ENCODE measurements at regions not wholly inside any gene's neighbourhood (a gene's known extent, or its start where the extent isn't known, plus 50 kb on each side); places are given as distances from the start of the nearest gene placed in this dataset.

- H3K27ac ChIP-seq (ENCODE audit: insufficient read depth, low read length), result no peak overlapping the region
- no peaks in the 10 kb centered on the region for H4K20me1 ChIP-seq (ENCODE audit: control insufficient read depth, extremely low read depth, insufficient read depth, low read length)
- H3K9ac ChIP-seq (ENCODE audit: insufficient read depth, low read length), result no peak overlapping the region
- H3K4me3 ChIP-seq (replicated peaks in 1 of 4; ENCODE audit: control extremely low read depth in 1 of 4, insufficient read depth in 1 of 4, low read depth in 3 of 4, low read length in 4 of 4), result no peak overlapping the region
- no peaks in the 10 kb centered on the region for H3K4me1 ChIP-seq (ENCODE audit: control insufficient read depth, extremely low read depth, insufficient read depth, low read length)
- no peaks in the 10 kb centered on the region for H3K27me3 ChIP-seq (ENCODE audit: control insufficient read depth, insufficient read depth, low read length)
- no peaks in the 10 kb centered on the region for H3K79me2 ChIP-seq (ENCODE audit: control insufficient read depth, insufficient read depth, low read length)
- H3K36me3 ChIP-seq (ENCODE audit: control insufficient read depth, insufficient read depth, low read length), result no peaks in the 10 kb centered on the region
- TF ChIP-seq, protein P1, sequence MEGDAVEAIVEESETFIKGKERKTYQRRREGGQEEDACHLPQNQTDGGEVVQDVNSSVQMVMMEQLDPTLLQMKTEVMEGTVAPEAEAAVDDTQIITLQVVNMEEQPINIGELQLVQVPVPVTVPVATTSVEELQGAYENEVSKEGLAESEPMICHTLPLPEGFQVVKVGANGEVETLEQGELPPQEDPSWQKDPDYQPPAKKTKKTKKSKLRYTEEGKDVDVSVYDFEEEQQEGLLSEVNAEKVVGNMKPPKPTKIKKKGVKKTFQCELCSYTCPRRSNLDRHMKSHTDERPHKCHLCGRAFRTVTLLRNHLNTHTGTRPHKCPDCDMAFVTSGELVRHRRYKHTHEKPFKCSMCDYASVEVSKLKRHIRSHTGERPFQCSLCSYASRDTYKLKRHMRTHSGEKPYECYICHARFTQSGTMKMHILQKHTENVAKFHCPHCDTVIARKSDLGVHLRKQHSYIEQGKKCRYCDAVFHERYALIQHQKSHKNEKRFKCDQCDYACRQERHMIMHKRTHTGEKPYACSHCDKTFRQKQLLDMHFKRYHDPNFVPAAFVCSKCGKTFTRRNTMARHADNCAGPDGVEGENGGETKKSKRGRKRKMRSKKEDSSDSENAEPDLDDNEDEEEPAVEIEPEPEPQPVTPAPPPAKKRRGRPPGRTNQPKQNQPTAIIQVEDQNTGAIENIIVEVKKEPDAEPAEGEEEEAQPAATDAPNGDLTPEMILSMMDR (conservative IDR thresholded peaks at IDR 0.05 in 1 of 2, IDR thresholded peaks at IDR 0.05 in 1 of 2; ENCODE audit: low read depth in 1 of 2, low read length in 2 of 2), result no peak
- TF ChIP-seq EZH2 (IDR thresholded peaks at IDR 0.05; ENCODE audit: low read length, missing control alignments), result no peak
- no peak overlapping the region for H2AFZ ChIP-seq (ENCODE audit: low read length)
- no peak overlapping the region for H3K4me2 ChIP-seq (ENCODE audit: extremely low read depth, insufficient read depth, low read length)
- DNase-seq (ENCODE audit: low read depth in 2 of 2), result no peak
- H3K9me3 ChIP-seq (ENCODE audit: control insufficient read depth, insufficient read depth, low read depth, low read length), result no peaks in the 10 kb centered on the region
Observed at GRCh38 chr2:41169744-41170143, 717.9 kb upstream of the SLC8A1 start.

DNA sequence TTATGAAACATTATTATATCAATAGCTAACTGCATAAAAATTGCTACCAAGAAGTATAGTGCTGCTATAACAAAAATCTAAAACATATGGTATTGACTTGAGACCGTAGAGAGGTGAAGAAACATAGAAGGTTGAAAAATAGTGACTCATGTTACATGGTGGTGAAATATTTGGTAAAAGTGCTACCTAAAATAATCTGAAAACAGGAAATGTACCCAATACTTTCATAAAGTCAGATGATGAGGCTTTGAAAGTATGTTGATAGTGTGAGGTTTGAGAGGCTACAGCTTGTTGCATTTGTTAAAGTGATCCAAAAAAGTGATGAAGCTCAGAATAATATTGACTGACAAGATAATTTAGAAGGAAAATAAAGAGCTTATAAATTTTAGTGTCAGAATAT lies 718.7 kb upstream of the SLC8A1 start:
- Histone ChIP-seq H3K4me3 (replicated peaks in 1 of 4; ENCODE audit: control extremely low read depth in 1 of 4, insufficient read depth in 1 of 4, low read depth in 3 of 4, low read length in 4 of 4) (no peak overlapping the region), H3K4me1 (ENCODE audit: control insufficient read depth, extremely low read depth, insufficient read depth, low read length) (no peaks in the 10 kb centered on the region), H3K27ac (ENCODE audit: insufficient read depth, low read length) (no peak overlapping the region), H3K79me2 (ENCODE audit: control insufficient read depth, insufficient read depth, low read length) (no peaks in the 10 kb centered on the region), H3K4me2 (ENCODE audit: extremely low read depth, insufficient read depth, low read length) (no peak overlapping the region), H4K20me1 (ENCODE audit: control insufficient read depth, extremely low read depth, insufficient read depth, low read length) (no peaks in the 10 kb centered on the region), H3K27me3 (ENCODE audit: control insufficient read depth, insufficient read depth, low read length) (no peaks in the 10 kb centered on the region), H3K36me3 (ENCODE audit: control insufficient read depth, insufficient read depth, low read length) (no peaks in the 10 kb centered on the region), H3K9ac (ENCODE audit: insufficient read depth, low read length) (no peak overlapping the region), H3K9me3 (ENCODE audit: control insufficient read depth, insufficient read depth, low read depth, low read length) (no peaks in the 10 kb centered on the region), H2AFZ (ENCODE audit: low read length) (no peak overlapping the region)
- TF ChIP-seq, protein P1 (conservative IDR thresholded peaks at IDR 0.05 in 1 of 2, IDR thresholded peaks at IDR 0.05 in 1 of 2; ENCODE audit: low read depth in 1 of 2, low read length in 2 of 2), result no peak
- TF ChIP-seq EZH2 (IDR thresholded peaks at IDR 0.05; ENCODE audit: low read length, missing control alignments), result no peak
- no peak for DNase-seq (ENCODE audit: low read depth in 2 of 2)

DNA sequence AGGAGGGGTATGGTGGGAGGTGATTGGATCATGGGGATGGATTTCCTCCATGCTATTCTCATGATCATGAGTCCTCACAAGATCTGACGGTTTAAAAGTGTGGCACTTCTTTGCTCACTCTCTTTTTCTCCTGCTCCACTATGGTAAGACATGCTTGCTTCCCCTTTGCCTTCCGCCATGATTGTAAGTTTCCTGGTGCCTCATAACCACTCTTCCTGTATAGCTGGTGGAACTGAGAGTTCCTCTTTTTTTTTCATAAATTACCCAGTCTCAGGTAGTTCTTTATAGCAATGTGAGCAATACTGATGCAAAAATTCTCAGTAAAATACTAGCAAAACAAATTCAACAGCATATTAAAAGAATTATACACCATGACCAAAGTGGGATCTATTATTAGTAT lies 728.5 kb upstream of the SLC8A1 start:
- Histone ChIP-seq H3K9ac (ENCODE audit: insufficient read depth, low read length) (no peak overlapping the region), H3K4me2 (ENCODE audit: extremely low read depth, insufficient read depth, low read length) (no peak overlapping the region), H2AFZ (ENCODE audit: low read length) (no peak overlapping the region), H3K4me3 (replicated peaks in 1 of 4; ENCODE audit: control extremely low read depth in 1 of 4, insufficient read depth in 1 of 4, low read depth in 3 of 4, low read length in 4 of 4) (no peak overlapping the region), H3K27ac (ENCODE audit: insufficient read depth, low read length) (no peak overlapping the region), H3K79me2 (ENCODE audit: control insufficient read depth, insufficient read depth, low read length) (no peaks in the 10 kb centered on the region), H3K9me3 (ENCODE audit: control insufficient read depth, insufficient read depth, low read depth, low read length) (no peaks in the 10 kb centered on the region), H3K27me3 (ENCODE audit: control insufficient read depth, insufficient read depth, low read length) (no peaks in the 10 kb centered on the region), H3K36me3 (ENCODE audit: control insufficient read depth, insufficient read depth, low read length) (no peaks in the 10 kb centered on the region), H4K20me1 (ENCODE audit: control insufficient read depth, extremely low read depth, insufficient read depth, low read length) (no peaks in the 10 kb centered on the region), H3K4me1 (ENCODE audit: control insufficient read depth, extremely low read depth, insufficient read depth, low read length) (no peaks in the 10 kb centered on the region)
- no peak for DNase-seq (ENCODE audit: low read depth in 2 of 2)
- TF ChIP-seq, protein P1 (conservative IDR thresholded peaks at IDR 0.05 in 1 of 2, IDR thresholded peaks at IDR 0.05 in 1 of 2; ENCODE audit: low read depth in 1 of 2, low read length in 2 of 2), result no peak
- no peak for TF ChIP-seq EZH2 (IDR thresholded peaks at IDR 0.05; ENCODE audit: low read length, missing control alignments)

Measured in fibroblast of lung (primary cell).